Stimulated activated naive CD8-positive, alpha-beta T cell treated with anti-CD3 and anti-CD28 coated beads, Interleukin-15, Interleukin-2, amounts not matched to agents 100 ng/mL and 50 ng/mL, for 24 hours (primary cell): ENCODE measurements at regions not wholly inside any gene's neighbourhood (a gene's known extent, or its start where the extent isn't known, plus 50 kb on each side); places are given as distances from the start of the nearest gene placed in this dataset.

ENCODE experiments used
- H3K27ac Mint-ChIP-seq: one replicate; pipeline ENCODE4 v1.8.0; 2021; ENCODE audit warnings: mild to moderate bottlenecking, mixed read lengths
- H3K27me3 Mint-ChIP-seq: one replicate; pipeline ENCODE4 v1.8.0; 2021; ENCODE audit warnings: mixed read lengths
- H3K36me3 Mint-ChIP-seq: one replicate; pipeline ENCODE4 v1.8.0; 2021; ENCODE audit warnings: low read depth, mixed read lengths
- H3K4me1 Mint-ChIP-seq: one replicate; pipeline ENCODE4 v1.8.0; 2021; ENCODE audit warnings: low read depth, mixed read lengths
- H3K4me3 Mint-ChIP-seq: one replicate; pipeline ENCODE4 v1.8.0; 2021; ENCODE audit warnings: mild to moderate bottlenecking, mixed read lengths
- H3K9me3 Mint-ChIP-seq: one replicate; pipeline ENCODE4 v1.8.0; 2021; ENCODE audit warnings: mixed read lengths

DNA sequence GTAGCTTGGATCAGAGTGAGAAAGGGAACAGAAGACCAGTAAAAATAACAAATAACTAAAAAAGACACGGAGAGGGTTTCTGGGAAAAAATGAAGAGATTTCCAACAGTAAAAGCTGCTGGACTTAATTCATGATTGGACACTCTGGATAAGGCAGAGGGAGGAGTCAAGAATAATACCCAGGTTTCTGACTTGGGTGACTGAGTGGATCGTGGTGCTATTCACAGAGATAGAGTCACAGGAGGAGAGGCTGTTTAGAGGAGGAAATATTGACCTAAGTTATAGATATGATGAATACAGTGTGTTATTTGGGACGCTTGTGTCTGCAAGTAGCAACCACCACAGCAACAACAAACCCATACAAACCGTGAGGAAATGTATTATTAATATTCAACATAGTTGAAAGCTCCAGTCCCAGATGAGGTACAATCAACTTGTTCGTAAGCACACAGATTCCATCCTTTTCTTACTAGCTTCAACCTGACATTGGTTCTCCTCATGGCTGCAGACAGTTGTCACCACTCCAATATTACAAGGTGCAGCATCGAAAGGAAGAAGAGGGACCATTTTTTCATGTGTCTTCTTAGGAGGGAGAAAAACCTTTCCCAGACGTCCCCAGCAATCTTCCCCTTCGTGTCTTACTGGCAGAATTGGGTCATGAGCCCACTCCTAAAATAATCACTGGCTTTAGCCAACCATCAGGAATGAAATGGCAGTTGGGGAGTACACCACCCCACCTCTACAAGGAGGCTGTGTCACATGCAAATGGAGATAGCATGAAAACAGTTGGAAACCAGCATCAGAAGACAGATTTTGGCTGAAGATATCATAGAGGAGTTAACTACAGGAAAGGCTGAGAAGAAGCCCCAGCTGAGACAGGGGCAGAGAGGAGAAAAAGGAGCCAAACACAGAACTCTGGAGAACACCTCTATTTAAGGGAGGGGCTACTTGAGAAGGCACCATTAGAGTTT is 387.8 kb downstream of the SHQ1 start:
- Mint-ChIP-seq H3K27me3 (peaks cover 15% of the 10 kb centered on the region), H3K4me1 (peaks cover 6% of the 10 kb centered on the region), H3K4me3 (no peak overlapping the region), H3K9me3 (no peaks in the 10 kb centered on the region), H3K36me3 (no peaks in the 10 kb centered on the region), H3K27ac (no peak overlapping the region)

DNA sequence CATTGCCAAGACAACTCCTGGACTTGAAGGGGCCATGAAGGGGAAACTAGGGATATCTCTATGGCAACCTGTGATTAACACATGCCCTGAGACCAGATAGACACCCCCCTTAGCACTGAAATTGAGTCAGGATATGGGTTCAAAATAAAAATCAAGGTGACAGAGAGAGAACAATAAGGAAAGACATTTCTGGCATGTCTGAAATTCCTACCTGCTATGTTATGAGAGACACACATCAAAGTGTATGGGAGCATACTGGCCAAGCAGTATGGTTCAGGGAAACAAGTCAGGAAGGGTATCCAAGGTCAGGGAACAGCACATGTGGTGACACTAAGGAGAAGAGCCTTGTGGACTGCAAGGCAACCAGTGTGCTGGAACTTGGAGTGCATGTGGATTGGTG is 388.7 kb downstream of the SHQ1 start:
- peaks cover 8% of the 10 kb centered on the region for H3K27me3 Mint-ChIP-seq
- H3K36me3 Mint-ChIP-seq = no peaks in the 10 kb centered on the region
- H3K27ac Mint-ChIP-seq = no peak overlapping the region
- H3K4me3 Mint-ChIP-seq = no peak overlapping the region
- no peaks in the 10 kb centered on the region for H3K9me3 Mint-ChIP-seq
- H3K4me1 Mint-ChIP-seq = peaks cover 15% of the 10 kb centered on the region

DNA sequence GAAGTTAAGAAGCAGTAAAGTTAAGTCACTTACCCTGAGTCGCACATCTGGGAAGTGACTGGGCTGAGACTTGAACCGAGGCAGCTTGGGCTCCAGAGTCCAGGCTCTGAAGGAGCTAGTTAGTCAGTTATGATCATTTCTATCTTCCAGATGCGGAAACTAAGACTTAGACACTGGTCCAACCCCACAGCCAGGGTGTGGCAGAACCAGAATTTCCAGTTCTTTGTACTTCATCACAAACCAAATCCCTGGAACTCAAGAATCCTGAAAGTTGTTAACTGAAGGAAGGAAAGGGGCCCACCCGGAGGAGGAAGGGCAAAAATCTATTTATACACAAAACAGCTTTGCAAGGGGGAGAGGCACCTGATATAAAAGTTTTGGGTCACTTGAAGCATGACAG is 389.9 kb downstream of the SHQ1 start:
- no peak overlapping the region for H3K27ac Mint-ChIP-seq

DNA sequence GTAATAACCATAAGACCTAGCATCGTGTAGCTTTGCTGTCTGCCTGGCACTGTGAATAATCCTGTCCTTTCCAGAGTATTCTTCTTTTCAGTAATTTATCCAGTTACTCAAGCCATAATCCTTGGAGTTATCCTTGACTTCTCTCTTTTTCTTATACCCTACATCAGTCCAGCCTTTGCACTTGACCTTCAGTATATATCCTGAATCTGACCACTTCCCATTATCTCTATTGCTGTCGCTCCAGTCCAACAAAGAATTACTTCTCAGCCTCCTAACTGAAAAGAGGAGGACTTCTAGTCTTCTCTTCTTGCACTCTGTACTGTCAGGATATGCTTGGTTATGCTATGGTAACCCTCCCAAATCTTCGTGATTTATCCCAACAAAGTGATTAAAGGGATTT is 393.8 kb downstream of the SHQ1 start:
- H3K27me3 Mint-ChIP-seq = peaks cover 36% of the 10 kb centered on the region
- no peak overlapping the region for H3K27ac Mint-ChIP-seq
- no peaks in the 10 kb centered on the region for H3K36me3 Mint-ChIP-seq
- H3K9me3 Mint-ChIP-seq = no peaks in the 10 kb centered on the region
- H3K4me3 Mint-ChIP-seq = no peak overlapping the region
- peaks cover 25% of the 10 kb centered on the region for H3K4me1 Mint-ChIP-seq

More for the DNA sequence above, 389.9 kb downstream of the SHQ1 start:
- Mint-ChIP-seq H3K9me3 (no peaks in the 10 kb centered on the region), H3K36me3 (no peaks in the 10 kb centered on the region), H3K27me3 (peaks cover 13% of the 10 kb centered on the region), H3K4me1 (peaks cover 18% of the 10 kb centered on the region), H3K4me3 (no peak overlapping the region)

DNA sequence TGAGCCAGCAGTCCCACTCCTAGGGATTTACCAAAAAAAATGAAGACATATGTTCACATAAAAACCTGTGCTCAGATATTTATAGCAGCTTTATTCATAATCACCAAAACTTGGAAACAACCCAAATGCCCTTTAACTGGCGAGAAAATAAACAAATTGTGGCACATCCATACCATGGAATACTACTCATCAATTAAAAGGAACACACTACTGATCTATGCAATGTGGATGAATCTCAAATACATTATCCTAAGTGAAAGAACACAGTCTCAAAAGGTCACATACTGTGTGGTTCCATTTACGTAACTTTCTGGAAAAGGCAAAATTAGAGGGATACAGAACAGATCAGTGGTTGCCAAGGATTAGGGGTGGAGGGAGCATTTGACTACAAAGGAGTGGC is 394.5 kb downstream of the SHQ1 start:
- H3K27ac Mint-ChIP-seq = no peak overlapping the region
- peaks cover 4% of the 10 kb centered on the region for H3K36me3 Mint-ChIP-seq
- peaks cover 35% of the 10 kb centered on the region for H3K27me3 Mint-ChIP-seq
- H3K4me1 Mint-ChIP-seq = peaks cover 30% of the 10 kb centered on the region
- H3K9me3 Mint-ChIP-seq = no peaks in the 10 kb centered on the region
- H3K4me3 Mint-ChIP-seq = no peak overlapping the region

DNA sequence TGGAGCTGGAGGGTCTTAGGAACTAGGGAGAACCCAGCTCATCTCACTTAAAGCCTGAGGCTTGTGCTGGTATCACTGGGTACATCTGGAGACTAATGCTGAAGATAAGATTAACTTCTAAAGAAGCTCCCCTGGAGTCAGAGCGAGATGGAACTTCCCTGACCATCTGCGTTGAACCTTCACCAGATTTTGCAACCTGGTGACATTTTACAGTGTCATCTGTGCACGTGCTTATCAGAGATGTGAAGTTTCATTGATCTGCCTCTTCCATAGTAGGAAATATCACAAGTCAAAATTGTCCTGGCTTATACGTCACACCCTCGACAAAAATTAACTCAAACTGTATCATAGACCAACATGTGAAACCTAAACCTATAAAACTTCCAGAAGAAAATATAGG is 395.5 kb downstream of the SHQ1 start:
- no peaks in the 10 kb centered on the region for H3K9me3 Mint-ChIP-seq
- H3K4me3 Mint-ChIP-seq = no peak overlapping the region
- H3K36me3 Mint-ChIP-seq = peaks cover 4% of the 10 kb centered on the region
- H3K4me1 Mint-ChIP-seq = peaks cover 35% of the 10 kb centered on the region
- H3K27ac Mint-ChIP-seq = no peak overlapping the region
- H3K27me3 Mint-ChIP-seq = peaks cover 39% of the 10 kb centered on the region

DNA sequence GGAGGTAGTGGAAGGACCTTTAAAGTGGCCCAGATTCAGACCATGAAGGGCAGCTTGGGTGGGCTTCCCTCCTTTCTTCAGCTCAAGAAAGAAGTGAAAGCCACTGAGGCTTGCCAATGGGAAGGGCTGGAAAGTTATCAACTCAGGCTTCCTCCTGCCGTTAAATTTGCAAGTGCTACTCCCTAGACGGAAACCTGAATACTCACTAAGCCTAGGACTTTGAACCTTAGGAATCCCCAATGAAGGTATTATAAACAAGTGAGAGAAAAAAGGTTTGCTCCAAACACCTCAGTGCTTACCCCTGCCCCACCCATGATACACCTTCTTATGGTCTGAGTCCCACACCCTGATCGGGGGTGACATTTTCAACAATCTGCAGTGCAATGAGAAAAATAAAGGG is 396.4 kb downstream of the SHQ1 start:
- H3K4me3 Mint-ChIP-seq = no peak overlapping the region
- H3K36me3 Mint-ChIP-seq = peaks cover 4% of the 10 kb centered on the region
- H3K9me3 Mint-ChIP-seq = no peaks in the 10 kb centered on the region
- peaks cover 35% of the 10 kb centered on the region for H3K4me1 Mint-ChIP-seq
- peaks cover 39% of the 10 kb centered on the region for H3K27me3 Mint-ChIP-seq
- no peak overlapping the region for H3K27ac Mint-ChIP-seq

DNA sequence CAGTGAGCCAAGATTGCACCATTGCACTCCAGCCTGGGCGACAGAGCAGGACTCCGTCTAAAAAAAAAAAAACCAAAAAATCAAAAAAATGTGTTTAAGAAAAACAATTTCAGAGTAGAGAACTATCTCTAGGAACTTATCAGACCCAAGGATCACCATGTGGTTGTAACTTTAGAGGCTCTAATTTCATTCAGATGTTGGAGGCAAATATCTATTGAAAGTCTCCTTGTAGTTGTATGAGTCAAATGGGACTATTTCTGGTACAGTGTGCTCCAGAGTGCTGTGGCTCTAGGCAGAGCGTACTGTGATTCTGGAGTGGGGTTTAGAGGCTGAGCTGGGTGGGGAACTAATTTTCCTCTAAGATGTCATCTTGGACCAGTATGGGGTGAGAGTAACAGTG is 398.7 kb downstream of the SHQ1 start:
- Mint-ChIP-seq H3K27ac (no peak overlapping the region), H3K9me3 (no peaks in the 10 kb centered on the region), H3K27me3 (peaks cover 39% of the 10 kb centered on the region)

DNA sequence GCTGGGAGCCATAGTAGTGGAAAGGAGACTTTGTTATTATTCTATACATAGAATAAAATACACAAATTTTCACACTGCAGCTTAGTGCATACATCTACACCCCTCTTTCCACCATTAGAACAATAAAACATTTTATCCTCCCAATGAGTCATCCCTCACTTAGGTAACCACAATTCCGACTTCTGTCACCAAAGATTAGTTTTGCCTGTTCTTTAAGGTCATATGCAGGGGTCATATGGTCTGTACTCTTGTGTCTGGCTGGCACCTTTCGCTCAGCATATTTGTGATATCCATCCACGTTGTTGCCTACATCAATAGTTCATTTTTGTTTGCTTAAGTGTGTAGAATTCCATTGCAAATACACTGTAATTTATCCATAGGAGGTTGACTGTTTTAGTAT is 399.4 kb downstream of the SHQ1 start:
- H3K4me3 Mint-ChIP-seq = no peak overlapping the region
- peaks cover 36% of the 10 kb centered on the region for H3K27me3 Mint-ChIP-seq
- no peaks in the 10 kb centered on the region for H3K9me3 Mint-ChIP-seq
- peaks cover 26% of the 10 kb centered on the region for H3K36me3 Mint-ChIP-seq
- H3K27ac Mint-ChIP-seq = no peak overlapping the region
- peaks cover 39% of the 10 kb centered on the region for H3K4me1 Mint-ChIP-seq

More for the DNA sequence above, 398.7 kb downstream of the SHQ1 start:
- Mint-ChIP-seq H3K4me1 (peaks cover 34% of the 10 kb centered on the region), H3K36me3 (peaks cover 19% of the 10 kb centered on the region), H3K4me3 (no peak overlapping the region)

DNA sequence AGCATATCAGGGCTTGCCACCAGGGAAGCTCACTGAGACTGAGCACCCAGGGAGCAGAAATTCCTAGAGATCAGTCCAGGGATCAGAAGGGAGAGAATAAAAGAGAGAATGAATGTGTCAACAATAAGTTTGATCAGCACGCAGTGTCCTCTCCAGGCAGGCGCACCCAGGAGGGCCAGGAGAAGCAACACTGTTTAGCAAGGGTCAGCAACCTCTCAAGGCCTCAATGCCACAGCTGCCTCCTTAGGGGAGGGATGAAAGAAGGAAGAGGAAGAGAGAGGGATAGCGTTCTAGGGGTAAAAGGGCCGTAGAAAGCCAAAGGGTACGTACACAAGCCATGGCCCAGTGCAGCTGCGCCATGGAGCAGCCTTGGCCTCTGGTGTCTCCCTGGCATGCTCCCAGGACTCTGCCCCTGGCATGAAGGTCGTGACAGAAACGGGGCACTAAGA is 399.8 kb downstream of the SHQ1 start:
- H3K4me1 Mint-ChIP-seq = peaks cover 44% of the 10 kb centered on the region
- peak overlapping the region; percentile 43 for H3K27ac Mint-ChIP-seq
- peaks cover 30% of the 10 kb centered on the region for H3K36me3 Mint-ChIP-seq
- H3K9me3 Mint-ChIP-seq = no peaks in the 10 kb centered on the region
- no peak overlapping the region for H3K4me3 Mint-ChIP-seq
- H3K27me3 Mint-ChIP-seq = peaks cover 34% of the 10 kb centered on the region

DNA sequence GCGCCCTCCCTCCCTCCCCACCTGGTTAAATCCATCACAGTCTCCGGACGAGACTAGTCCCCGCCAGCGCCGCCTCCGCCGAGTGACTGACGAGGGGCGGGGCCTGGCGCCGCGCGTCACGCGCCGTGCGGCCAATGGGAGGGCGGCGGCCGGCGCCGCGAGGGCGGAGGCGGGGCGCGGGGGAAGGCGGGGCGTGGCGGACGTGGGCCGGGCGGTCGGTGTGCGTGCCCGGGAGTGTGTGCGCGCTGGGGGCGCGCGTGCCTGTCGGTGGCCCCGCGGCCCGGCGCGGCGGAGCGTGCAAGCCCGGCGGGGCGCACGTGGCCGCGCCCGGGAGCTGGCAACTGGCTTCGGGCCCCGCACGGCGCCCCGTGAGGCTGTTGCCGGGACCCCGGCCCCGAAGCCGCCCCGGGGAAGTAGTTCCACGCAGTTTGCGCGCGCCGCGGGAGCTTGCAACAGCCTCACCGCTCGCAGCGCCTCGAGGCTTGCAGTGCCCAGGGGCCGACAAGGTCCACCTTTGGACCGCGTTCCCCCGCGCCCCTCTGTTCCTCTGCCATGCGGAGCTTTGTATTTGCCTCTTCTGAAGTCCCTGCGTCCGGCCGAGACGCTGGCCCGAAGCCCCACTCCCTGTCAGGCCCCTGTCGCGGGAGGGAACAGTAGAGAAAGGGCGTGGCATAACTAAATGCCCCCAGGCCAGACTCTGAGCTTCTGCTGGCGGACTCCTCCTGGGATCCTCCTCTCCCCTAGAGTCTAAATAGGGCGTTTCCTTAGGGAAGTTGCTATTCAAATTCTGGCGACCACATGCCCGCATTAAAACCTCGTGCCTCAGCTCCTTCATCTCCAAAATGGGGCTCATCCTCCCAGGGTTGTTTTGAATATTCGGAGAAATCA is 400.9 kb downstream of the SHQ1 start:
- Mint-ChIP-seq H3K27me3 (peaks cover 24% of the 10 kb centered on the region), H3K9me3 (no peaks in the 10 kb centered on the region), H3K4me1 (peaks cover 55% of the 10 kb centered on the region), H3K27ac (peak overlapping the region; percentile 17), H3K4me3 (peak overlapping the region; percentile 68), H3K36me3 (peaks cover 41% of the 10 kb centered on the region)

DNA sequence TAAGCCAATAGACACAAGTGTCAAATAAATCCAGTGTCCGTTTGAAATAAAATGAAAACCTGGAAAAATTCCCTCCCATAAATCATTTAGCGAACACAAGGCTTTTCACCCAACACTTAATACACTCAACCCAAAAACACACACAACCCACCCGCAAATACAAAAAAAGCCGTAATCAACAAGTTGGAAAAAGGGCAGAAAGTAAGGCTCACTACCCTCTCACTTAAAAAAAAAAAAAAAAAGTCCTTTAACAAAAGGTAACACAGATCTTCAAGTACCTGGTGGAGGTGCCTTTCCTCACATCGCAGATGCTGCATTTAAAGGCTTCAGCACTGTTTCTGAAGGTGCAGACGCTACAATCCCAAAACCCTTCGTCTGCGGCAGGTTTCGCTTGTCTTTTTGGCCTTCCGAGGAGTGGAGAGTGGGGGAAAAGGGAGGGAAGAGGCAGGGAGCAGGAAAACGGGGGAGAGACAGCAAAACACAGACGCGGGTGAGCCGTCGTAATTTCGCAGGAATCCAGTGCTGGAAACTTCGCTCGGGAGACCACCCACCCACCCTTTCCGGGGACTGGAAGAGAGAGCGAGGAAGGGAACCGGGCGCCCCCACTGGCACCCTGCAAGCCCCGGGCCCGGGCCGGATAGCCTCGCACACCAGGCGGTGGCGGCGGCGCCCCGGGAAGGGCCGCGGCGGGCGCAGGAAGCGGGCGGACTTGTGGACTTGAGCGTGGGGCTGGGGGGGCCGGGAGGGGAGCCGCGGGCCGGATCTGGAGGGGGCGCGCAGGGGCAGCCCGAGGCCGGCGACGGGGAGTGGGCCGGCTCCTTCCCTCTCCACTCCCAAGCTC is 401.8 kb downstream of the SHQ1 start, which contains the start of gene RYBP:
Gene RYBP (minus strand): TSS at position 404 of the 841 bp plus-strand sequence.
- peak within 1 kb of the TSS; percentile 99 for H3K4me3 Mint-ChIP-seq
- H3K4me1 Mint-ChIP-seq = peaks cover 62% of the 10 kb centered on the region
- H3K27ac Mint-ChIP-seq = peak within 1 kb of the TSS; percentile 98
- H3K27me3 Mint-ChIP-seq = peaks cover 18% of the 10 kb centered on the region
- H3K9me3 Mint-ChIP-seq = no peaks in the 10 kb centered on the region
- peaks cover 46% of the 10 kb centered on the region for H3K36me3 Mint-ChIP-seq

DNA sequence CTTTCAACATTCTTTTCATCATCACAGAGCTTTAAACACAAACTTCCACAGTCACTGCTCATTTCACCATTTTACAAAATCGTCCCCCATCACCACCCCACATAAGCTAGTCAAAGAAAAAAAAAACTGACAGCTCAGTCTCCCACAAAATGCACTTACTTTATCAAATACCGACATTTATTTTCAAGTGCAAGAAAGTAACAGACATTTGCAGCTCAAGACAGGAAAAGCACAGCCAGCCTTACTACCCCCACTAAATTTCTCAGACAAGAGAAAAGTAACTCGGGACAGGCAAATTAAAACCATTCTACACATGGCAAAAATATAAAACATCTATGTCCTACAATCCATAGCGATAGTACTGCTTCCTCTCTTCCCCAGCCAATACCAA is 402.4 kb downstream of the SHQ1 start:
- Mint-ChIP-seq H3K27me3 (peaks cover 12% of the 10 kb centered on the region), H3K36me3 (peaks cover 51% of the 10 kb centered on the region), H3K9me3 (no peaks in the 10 kb centered on the region), H3K27ac (peak overlapping the region; percentile 98), H3K4me1 (peaks cover 62% of the 10 kb centered on the region), H3K4me3 (peak overlapping the region; percentile 99)

DNA sequence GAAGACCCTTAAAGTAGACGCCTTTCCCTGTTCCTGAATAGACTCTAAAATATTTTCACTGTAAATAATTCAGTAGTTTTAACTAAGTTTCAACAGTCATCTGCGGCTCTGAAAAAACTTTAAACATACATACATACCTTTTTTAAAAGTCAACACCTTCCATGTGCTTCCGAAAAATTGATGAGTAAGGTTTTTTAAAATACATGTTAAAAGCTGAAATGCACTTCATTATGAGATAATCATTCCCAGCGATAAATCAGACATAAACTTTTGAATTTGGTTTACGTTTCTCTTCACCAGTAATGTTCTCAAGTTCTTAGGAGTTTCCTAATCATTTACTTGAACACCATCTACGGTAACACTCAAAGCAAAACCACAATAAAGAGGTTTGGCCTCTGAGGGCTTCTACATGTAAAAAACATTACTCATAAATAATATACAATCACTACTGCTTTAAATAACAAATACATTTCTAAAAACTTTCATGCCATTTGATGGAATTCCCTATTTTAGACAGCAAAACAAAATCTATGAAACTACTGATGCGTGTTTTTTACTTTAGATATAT is 403.5 kb downstream of the SHQ1 start:
- Mint-ChIP-seq H3K9me3 (no peaks in the 10 kb centered on the region), H3K4me3 (peak overlapping the region; percentile 99), H3K27me3 (peaks cover 6% of the 10 kb centered on the region), H3K4me1 (peaks cover 73% of the 10 kb centered on the region), H3K36me3 (peaks cover 60% of the 10 kb centered on the region), H3K27ac (peak overlapping the region; percentile 83)
